Hippocampal formation (tissue), 2 donors: ENCODE measurements at regions not wholly inside any gene's neighbourhood (a gene's known extent, or its start where the extent isn't known, plus 50 kb on each side); places are given as distances from the start of the nearest gene placed in this dataset.

Source experiments
- DNase-seq, 2 donors: peaks; one replicate each; lab custom pipeline; 2025; lab: John Stamatoyannopoulos, UW

- DNase-seq: no peak
Observed at GRCh38 chr6:165877192-165877591, 214.2 kb upstream of the PDE10A start.

DNA sequence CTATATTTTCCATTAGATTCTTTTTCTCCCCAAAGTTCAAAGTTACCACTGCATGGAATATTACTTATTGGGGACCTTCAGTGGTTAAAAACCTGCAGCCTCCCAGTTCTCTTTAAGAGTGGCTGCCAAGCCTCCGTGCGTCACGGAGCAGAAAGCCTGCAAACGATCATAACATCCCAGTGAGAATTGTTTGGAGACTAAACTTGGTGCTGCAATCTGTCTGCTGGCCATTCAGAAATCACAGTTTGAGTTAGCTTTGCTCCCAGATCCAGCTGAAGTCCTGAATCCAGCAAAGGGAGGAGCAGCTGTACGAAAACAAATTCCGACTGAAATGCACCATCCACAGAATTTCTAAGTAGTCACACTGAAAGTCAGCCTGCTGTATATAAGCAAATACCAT lies 213.5 kb upstream of the PDE10A start:
- DNase-seq: peak in 1 of 2 donors; percentile 18

DNA sequence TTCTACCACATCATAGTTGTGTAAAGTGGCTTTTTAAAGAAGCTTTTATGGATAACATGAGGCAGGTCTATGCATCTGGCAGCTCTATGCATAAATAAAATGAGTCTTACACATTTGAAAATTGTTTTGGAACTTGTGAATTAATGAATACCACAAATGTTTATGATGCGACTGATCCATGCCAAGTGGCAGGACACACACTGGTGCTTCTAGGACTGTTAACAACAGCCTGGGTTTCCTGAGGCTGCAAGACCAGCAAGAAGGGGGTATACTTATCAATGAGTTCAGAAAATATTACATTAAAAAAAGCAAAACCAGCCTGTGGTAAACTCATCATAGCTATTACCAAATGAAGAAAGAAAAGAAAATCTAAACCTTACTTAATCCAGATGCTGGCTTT lies 212.9 kb upstream of the PDE10A start:
- no peak for DNase-seq

DNA sequence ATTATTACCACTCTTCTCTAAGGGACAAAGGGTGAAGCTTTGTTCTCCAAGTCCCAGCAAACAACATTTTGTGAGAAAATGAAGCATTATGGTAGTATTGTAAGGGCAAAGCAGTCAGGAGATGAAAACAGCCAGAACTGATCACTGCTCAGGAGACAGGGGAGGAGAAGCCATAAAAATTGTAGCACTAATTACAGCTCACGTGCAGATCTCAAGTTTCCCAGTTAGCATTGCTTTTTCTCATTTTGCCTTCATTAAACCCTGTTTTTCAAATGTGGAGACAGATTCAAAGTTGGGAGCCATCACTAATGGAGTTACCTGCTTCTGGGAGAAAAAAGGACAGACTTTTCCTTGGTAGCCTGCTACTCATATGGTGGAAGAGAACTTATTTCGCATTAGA lies 210.9 kb upstream of the PDE10A start:
- no peak for DNase-seq

DNA sequence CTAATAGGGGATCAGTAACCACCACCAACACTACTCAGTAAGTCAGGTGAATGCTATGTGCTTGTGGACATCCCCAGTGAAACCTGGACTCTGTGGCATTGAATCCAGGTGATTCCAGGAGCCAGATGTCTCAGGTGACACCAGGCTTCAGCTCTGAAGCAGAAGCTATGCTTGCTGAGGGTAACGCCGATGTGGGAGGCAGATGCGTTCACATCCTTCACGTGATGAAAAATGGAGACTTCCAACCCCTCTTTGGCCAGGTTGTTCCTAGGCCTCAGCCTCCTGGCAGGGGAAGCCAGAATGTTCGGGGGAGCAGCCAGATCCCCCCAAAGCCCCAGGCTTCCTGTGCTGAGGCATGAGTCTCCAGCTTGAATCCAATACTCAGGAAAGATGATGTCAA lies 209.8 kb upstream of the PDE10A start:
- DNase-seq: no peak

- DNase-seq: no peak
Observed at GRCh38 chr6:165872311-165872710, 209.3 kb upstream of the PDE10A start.

GRCh38 chr6:165871571-165871970 lies 208.5 kb upstream of the PDE10A start:
- no peak for DNase-seq

DNA sequence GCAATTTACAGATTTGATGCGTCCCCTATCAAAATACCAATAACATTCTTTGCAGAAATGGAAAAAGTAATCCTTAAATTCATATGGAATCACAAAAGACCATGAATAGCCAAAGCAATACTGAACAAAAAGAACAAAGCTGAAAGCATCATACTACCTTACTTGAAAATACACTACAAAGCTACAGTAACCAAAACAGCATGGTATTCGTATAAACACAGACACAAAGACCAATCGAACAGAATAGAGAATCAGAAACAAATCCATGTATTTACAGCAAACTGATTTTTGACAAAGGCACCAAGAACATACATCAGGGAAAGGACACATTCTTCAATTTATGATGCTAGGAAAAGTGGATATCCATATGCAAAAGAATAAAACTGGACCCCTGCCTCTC lies 206.5 kb upstream of the PDE10A start:
- no peak for DNase-seq

GRCh38 chr6:165864925-165865324 lies 201.9 kb upstream of the PDE10A start:
- DNase-seq: no peak

DNA sequence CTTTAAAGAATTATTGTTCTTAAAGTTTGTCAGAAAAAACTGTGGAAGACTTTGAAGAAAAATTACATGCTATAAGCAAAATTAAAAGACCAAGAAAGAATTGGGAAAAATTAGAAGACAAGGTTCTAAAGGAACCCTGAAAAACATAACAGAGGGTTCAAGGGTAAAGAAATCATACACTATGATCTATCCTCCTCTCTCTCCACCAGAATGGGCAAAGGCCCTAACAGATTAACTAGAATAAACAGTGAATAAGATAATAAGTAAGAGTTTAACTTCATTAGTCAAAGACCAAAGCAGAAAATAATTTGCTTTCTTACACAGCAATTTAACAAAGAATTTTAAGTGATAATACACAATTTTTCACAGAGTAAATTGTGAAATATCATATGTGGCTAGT lies 201.2 kb upstream of the PDE10A start:
- DNase-seq: no peak

DNA sequence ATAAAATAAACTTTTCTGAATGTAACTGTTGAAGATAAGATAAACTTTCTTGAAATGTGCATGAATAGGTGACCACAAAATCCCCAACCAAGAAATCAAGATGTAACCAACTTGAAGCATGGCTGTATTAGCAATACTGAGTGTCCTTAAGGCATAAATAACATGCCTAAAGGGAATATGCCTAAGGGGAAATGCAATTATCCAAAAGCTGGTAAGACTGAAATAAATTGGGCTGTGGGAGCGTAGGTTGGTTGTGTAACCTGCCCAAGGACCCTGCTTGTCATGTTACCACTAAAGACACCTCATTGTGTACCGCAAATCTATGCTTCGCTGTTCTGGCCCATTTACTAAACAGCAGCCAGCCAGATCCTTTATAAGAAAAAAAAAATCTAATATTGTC lies 200.8 kb upstream of the PDE10A start:
- no peak for DNase-seq

DNA sequence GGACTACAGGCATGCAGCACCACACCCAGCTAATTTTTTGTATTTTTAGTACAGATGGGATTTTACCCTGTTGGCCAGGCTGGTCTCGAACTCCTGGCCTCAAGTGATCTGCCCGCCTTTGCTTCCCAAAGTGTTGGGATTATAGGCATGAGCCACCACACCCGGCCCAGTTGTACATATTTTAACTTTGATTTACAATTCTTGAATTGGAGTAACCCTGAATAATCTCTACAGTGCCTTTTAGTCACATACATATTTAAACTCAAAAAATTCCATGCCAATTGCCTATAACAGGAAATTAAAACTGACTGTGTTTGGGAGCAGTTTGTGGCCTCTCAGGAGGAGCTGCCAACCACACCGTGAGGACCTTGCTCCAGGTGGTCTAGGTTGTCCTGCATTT lies 199.8 kb upstream of the PDE10A start:
- no peak for DNase-seq

DNA sequence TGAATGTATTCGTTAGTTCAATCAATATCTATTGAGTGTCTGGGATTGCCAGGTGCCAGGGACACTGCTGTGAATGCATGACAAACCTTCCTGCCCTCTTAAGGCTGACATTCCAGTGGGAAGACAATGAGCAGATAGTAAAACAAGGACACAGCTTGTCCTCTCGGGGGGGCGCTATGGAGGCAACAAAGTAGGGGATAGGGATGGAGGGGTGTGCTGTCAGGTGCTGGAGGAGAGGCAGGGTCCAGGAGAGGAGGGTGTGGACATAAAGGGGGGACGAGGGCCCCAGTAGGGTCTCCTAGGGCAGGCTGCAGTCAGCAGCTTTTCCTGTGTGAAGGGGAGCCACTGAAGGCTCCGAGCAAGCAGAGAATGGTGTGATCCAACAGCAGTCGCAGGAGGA lies 198.2 kb upstream of the PDE10A start:
- DNase-seq: no peak

DNA sequence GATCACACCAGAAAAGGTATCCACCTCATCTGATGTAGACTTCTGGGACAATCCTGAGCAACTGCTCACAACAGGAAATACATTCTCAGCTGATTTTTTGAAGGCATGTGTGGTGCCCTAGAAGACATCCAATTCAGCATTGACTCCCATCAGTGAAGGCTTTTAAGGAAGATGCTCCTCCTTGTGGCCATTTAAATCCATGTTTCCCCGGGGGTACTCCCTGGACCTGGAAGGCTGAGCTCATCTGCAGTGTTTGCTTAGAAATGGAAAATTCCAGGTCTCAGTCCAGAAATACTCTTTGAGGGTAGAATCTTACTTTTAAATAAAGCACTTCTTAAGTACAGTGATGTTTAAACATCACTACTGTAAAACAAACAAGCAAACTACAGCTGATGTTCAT lies 195.5 kb upstream of the PDE10A start:
- no peak for DNase-seq

GRCh38 chr6:165855856-165856255 lies 192.8 kb upstream of the PDE10A start:
- no peak for DNase-seq

- no peak for DNase-seq
Observed at GRCh38 chr6:165854863-165855593, 192.0 kb upstream of the PDE10A start.

GRCh38 chr6:165854061-165854862 lies 191.2 kb upstream of the PDE10A start:
- no peak for DNase-seq

- DNase-seq: no peak
Observed at GRCh38 chr6:165852676-165853075, 189.6 kb upstream of the PDE10A start.

DNA sequence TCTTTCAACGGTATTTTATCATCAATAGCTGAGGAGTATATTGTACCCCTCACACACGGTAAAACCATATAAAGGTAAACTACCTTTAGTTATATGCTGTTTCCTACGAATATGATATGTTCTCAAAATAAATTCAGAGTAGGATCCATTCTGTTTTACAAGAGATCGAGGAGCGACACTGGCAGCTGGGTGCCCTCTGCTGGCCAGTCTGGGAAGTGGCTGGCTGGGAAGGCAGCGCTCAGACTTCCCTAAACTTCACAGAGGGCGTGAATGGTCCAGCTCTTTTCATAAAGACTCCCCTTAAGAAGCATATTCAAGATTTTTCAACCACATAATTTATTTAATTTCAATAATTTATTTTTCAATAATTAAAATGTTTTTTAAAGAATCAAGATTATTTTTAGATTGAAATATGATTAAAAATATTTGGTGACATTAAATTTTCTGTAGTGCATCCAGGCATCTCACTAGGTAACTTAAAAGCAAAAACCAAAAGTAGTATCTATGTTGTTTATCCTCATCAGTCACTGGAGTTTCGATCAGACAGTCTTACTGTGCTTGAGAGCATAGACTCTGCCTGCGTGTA lies 187.5 kb upstream of the PDE10A start:
- DNase-seq: peak; percentile 42 to 49

- DNase-seq: peak in 1 of 2 donors; percentile 1
Observed at GRCh38 chr6:165849534-165850430, 186.7 kb upstream of the PDE10A start.

- DNase-seq: no peak
Observed at GRCh38 chr6:165848086-165848426, 185.0 kb upstream of the PDE10A start.

DNA sequence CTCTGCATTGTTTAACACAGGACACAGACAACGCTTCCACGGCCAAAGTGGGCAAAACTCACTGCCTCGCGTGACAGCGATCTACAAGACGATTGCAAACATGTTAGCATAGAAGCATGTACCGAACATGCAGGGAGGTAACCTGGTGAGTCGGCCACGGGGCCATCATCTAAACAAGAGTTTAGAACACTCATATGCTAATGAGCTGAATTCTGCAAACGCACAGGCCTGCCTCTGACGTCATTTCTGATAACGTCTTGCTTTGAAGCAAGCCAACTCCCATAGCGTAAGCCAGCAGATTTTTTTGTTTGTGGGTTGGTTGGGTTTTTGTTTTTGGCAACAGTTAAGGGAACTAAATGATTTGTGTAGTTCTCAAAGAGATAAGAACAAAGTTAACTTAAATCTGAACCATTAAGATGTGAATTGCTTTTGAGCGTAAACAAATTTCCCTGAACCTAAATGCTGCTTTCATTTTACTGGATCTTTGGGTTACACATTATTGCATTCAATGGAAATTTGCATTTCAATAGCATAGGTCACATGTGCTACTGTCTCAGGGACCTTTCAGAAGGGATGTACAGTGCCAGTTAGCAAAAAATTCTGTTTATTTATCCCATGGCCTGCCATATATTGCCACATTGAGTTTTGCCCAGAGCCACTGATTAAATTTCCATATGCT lies 184.5 kb upstream of the PDE10A start:
- no peak for DNase-seq
